Activated CD8-positive, alpha-beta memory T cell treated with anti-CD3 and anti-CD28 coated beads for 48 hours (primary cell): ENCODE measurements at regions not wholly inside any gene's neighbourhood (a gene's known extent, or its start where the extent isn't known, plus 50 kb on each side); places are given as distances from the start of the nearest gene placed in this dataset.

ENCODE experiments used
- DNase-seq, 3 experiments: peaks; one replicate each; pipeline ENCODE4 v3.0.0-alpha.2; 2020; ENCODE audit warnings: low read depth in 2 of 3, low spot score in 2 of 3

DNA sequence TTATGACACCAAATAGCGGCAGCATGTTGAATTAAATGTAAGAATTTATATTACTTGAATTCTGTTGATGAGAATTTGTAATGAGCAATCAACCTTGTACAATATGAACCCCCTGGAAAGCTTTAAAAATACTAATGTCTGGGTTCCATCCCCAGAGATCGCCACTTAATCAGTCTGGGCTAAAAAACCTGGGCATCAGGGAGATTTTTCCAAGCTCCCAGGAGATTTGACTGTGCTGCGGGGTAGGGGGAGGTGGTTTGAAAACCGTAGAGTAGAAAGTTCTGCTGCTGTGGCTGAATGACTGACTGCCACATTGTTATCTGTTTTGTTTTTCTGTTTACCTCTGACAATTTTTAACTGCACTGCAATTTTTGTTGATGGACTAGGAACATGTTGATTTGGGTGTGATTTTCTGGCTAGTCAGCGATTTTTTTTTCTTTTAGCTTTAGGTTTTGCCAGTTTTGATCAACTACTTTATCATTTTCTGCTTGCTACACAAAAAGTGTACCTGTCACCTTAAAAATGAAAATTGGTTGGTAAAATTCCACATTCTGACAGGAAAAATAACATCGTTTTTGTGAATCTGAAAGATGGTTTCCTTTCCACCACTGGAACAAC is 79.3 kb downstream of the PCTP start:
- DNase-seq = no peak

DNA sequence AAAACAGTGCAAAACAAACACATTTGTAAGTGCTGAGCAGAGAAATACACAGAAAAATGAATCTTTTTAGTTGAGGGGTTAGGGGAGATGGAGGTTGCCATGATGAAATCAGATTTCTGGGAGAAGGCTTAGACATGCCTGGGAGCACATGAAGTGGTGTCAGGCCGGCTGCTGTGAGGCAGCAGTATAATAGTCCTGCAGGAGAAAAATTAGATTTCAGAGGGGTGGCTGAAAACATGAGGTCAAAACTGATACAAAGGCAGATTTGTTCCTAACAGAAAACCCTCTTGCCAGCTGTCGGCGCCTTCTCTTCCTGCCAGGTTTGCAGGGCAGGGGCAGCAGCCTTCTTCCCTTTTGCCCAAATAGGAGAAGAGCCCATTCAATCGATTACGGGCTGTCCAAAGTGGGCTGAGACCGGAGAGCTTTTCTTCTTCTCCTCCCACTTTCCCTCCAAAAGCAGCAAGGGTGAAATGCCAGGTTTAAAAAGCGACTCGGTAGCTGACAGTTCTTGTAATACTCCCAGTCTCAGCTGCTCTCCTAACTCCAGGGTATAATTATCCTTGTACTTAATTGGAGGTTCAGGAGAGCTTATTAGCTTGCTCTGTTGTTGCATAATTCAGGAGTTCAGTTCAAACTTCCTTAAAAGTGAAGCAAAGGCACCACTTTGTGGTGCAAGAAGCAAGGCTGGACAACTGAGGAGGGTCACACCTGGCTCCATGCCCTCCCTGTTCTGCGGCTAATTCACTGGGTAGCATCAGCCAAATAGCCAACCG is 80.0 kb downstream of the PCTP start:
- DNase-seq = no peak

DNA sequence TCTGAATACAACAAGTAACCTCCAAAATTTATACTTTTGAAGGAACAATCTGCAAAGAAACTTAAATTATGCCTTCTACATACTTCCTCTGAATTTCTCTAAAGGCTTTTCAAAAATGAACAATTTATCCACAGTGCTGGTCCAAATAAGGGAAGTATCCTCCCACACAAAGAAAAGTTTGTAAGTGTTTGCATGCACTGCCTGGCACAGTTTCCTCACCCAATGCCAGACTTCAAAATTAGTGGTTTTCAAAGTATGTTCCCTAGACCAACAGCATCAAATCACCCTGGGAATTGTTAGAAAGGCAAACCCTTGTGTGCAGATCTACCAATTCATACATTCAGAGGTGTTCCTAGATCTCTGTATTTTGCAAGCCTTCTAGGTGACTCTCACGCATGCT is 82.5 kb downstream of the PCTP start:
- no peak for DNase-seq

DNA sequence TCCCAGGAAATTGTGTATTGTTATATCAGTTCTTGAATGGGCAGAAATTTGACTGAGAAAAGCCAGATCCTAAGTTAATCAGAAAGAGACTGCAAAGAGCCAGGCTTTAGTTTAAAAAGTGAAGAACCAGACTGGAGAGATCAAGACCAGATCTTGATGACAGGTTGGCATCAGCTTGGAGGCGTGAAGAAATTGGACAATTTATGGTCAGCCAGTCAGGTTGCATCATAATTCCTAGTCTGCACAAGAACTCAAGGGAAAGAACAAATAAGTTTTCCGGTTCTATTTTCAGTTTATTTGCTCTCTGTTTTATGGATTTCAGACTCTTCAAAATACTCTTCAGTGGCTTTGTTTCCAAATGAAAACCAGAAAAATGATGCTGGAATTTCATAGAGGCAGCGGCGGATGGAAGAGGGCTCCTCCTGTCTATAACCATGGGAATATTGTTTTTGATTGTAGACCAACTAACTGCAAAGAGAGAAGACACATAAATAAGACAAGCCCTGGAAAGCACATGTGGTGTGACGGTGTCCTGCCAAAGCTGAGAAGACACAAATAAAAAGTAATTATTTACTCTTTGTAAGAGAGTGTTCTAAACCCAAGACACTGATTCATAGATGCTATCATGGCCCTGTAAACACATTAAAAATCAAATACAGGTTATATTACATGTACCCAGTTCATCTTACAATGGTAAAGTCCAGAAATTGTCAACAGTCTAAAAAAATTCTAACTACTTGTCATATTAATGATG is 91.7 kb downstream of the PCTP start:
- no peak for DNase-seq

DNA sequence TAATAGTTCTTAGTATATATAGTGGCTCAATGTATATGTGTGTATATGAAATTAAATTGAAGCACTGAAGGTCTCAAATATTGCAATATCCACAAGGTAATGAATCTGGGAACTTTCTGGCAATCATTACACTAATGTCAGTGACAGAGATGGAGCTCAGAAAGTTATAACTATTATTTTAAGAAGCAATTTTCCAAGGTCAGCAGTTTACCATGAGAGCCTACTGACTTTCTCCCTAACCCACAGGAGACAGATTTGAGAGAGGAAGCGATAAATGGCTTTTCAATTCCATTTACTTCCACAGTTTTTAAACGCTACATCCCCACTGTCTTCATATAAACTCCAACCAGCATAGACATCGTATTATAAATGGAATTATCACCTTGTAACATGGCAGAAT is 92.9 kb downstream of the PCTP start:
- DNase-seq = no peak

DNA sequence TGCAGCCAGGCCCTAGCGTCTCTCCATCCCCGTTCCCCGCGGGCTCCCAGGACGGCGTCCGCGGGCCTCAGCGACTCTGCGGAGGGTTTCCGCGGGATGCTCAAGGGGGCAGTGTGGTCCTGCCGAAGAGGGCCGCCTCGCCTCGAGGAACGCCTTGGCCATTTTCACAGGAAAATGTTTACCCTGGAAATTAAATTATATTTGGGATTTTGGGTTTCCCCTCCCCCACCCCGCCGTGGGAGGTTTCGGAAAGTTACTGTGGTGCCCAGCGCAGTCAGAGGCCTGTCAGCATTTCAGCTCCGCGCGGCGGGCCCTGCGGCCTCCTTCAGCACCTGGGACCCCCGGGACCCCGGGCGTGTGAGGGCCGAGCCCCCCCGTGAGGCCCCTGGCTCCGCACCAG is 94.5 kb downstream of the PCTP start:
- peak in 2 of 3 experiments; percentile 1 to 5 for DNase-seq

DNA sequence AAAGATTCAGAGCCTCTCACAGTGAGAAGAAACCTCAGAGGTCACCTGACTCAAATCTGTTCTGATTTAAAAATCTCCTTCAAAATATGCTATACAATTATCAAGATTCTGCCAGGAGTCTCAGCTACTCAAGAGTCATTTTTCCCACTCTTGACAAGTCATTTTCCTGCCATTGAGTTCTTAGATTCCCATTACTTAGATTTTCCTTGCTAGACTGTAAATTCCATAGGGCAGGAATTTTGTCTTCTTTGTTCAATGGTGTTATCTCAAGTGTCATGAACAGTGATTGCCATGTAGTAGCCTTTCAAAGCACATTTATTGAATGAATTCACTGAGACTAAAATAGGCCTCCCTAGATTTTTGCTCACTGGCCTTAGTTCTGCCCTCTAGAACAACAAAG is 95.9 kb downstream of the PCTP start:
- no peak for DNase-seq

DNA sequence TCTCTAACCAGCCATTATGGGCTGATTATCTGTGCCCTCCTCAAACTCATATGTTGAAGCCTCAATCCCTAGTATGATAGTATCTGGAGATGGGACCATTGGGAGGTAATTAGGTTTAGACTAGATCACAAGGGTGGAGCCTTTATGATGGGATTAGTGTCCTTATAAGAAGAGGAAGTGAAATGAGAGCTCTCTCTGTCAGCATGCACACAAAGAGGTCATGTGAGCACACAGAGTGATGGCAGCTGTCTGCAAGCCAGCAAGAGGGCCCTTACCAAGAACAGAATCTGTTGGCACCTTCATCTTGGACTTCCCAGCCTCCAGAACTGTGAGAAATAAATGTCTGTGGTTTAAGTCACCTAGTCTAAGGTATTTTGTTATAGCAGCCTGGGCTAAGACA is 101.9 kb downstream of the PCTP start:
- no peak for DNase-seq

DNA sequence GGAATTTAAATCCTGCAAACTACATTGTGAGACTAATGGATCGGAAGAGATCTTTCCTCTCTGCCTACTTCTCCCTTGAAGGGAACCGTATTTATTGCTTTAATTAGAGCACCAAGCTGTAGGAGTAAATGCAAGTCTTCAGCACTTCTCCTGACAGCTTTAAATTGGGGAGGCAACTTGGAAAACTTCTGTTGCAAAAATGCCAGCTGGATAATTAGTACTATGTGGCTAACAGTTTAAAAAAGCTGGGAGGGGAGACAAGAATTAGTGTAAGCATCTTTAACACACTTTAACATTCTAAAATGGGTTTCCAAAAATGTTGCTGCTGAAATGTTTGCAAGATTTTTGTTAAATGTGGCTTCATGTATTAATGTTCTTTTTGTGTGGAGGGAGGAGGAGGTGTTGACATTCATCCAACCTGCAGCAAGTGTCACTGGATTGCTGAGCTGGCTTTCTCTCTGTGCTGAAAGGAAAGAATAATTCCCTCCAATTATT is 108.5 kb downstream of the PCTP start:
- DNase-seq = no peak

DNA sequence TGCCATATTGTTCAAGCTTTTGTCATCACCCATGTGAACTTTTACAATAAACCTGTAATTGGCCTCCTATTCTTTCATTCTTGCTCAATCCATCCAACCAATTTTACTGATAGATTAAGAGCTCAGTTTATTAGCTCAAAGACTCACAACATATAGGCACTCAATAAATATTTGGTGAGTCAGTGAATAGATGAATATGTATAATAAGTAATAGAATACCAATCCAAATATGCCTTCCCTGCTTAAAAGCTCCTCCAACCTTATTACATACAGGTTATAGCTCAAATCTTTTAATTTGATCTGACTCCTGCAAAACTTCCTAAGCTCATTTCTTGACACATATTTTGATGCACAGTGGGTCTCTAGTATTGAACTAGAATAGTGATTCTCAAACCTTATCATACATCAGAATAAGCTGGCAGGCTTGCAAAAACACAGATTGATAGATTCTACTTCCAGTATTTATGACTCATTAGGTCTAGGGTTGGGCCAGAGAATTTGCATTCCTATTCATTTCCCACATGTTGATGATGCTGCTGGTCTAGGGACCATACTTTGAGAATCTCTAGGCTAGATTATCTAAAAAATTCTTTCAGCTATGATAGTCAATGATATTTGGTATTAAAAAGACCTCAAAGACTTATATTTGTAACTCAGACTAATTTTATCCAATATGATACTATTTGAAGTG is 114.4 kb downstream of the PCTP start:
- no peak for DNase-seq

DNA sequence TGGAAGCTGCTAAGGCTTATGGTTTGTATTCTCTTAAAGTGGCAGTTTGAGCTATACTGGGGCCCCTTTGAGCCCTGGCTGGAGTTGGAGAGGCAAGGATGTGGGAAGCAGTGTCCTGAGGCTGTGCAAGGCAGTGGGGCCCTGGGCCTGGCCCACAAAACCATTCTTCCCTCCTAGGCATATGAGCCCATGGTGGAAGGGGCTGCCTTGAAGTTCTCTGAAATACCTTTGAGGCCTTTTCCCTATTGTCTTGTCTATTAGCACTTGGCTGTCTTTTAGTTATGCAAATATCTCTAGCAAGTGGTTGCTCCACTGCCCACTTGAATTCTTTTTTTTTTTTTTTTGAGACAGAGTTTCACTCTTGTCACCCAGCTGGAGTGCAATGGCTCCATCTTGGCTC is 119.2 kb downstream of the PCTP start:
- no peak for DNase-seq

DNA sequence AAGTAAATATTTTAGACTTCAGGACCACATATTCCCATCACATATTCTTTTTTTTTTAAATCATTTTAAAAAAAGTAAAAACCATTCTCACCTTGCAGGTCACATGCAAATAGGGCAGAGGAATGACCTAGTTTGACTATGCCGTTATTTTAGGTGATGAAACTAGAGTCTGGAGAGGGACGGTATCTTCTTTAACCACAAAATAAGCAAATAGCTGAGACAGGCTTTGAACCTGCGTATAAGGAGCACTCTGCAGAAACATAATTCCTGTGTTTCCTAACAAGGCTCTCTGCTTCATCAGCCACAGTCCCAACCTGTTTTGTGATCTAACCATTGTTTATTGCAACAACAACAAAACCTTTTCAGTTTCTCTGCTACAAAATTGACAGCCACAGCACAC is 121.5 kb downstream of the PCTP start:
- DNase-seq = no peak

DNA sequence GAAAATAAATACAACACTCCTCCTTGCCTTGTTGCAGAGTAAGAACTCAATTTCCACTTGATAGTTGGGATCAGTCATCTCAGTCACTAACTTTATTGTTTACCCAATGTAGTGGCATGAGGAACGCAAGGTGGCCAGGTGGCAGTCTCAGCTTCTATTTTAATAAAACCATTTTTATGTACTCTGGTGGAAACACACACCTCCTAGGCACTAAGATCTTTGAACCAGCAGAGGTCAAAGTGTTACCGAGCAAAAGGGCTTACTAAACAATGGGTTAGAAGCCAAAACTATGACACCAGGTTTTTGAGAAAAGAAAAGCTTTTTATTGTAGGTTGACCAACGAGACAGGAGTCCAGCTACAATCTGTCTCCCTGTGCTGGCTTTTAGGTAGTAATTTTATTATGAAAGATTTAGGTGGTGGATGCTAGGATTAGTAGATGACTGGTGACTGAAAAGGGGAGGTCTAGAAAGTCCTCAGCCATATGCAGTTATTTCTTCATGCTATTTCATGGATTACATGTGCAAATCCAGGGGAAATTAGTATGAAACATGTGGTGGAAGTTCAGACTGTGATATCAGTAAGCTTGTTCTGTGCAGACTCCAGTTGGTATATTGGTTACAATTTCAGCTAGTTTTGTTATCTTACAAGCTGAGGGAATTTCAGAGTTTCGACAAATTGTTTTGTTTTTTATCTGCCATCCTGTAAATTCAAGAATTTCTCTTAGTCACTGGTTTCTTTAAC is 122.3 kb downstream of the PCTP start:
- no peak for DNase-seq

DNA sequence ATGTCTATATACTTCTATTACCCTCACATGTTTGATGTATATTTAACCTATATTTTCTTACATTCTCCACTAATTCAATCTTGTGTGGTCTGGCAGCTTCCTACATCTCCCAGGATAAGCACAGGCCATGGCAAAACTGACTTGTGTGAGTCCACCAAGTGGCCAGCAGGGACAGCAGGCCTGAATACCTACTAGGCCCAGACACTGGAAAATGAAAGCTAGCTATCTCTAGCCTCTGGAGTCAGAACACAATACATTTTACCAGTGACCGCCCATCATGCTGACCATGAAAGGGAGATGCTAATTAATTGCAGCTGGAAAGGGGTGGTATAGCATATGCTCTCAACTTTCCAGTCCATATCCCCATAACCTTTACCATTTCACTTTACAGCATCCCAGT is 132.3 kb downstream of the PCTP start:
- DNase-seq = no peak

DNA sequence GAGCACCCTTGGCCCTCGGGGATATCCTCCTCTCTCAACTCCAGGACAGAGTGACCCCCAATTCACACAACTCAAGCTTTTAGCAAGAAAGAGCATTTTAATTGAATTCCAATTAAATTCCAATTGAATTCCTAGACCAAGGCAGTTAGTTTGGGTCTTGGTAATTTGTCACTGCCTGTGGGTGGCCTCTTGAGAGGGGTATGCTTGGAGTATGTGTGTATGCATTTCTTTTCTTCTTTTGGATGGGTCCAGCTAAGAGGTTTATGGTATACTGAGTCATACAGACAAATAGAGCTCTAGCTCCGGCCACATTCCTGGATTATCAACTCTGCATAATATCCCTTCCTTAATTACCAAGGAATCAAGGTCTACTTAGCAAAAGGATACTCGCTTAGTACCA is 136.7 kb downstream of the PCTP start:
- no peak for DNase-seq

DNA sequence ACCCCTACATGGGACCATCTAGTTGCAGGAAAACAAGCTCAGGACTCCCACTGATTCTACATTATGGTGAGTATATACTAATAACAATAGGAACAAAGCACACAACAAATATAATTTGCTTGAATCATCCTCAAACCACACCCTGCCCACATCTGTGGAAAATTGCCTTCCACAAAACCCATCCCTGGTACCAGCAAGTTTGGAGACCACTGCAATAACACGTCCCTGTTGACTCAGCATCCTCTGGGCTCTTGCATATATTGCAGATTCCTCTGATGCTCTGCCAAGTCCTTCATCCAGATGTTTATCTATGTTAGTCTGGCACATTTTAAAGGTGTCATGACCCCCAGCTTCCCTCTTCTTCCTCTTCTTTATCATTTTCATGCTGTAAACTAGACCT is 138.4 kb downstream of the PCTP start:
- no peak for DNase-seq

DNA sequence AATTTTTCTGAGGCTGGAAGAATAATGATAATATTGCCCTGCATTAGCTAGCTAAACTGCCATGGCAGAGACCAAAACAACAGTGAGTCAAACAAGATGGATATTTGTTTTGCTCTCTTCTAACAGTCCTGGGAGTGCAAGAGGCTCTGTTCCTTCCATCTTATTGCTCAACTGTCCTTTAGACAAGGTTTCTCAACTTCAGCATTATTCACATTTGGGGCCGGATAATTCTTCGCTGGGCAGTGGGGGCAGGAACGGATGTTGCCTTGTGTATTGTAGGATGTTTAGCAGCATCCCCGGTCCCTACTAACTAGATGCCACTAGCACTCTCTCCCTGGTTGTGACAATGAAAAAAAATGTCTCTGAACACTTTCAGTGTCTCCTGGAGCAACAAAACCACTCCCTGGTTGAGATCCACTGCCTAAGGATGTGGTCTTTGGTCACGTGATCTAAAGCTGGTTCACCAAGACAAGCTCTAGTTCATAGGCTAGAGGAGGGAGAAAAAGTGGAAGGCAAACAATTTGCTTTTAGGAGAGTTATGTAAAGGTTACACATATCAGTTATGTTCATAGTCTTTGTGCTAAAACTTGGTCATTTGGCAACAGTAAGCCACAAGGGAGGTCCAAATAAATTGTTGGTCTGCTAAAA is 144.4 kb downstream of the PCTP start:
- no peak for DNase-seq

DNA sequence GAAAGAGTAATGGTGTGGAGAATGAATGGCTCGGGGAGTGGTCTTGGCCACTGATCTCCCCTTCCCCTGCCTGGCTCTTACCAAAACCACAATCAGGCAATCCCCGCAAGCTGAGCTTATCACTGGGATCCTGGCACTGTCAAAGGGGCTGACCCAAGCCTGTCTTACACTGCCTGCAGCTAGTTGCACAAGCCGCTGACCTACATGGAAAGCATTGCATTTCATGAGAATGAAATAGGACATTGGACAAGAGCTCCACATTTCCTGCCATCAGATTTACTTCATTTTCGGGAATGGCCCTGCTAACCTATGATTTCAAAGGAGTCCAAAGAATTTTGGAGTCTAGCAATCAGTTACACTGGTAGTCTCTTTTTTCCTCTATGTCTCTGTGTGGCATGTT is 146.4 kb downstream of the PCTP start:
- no peak for DNase-seq

DNA sequence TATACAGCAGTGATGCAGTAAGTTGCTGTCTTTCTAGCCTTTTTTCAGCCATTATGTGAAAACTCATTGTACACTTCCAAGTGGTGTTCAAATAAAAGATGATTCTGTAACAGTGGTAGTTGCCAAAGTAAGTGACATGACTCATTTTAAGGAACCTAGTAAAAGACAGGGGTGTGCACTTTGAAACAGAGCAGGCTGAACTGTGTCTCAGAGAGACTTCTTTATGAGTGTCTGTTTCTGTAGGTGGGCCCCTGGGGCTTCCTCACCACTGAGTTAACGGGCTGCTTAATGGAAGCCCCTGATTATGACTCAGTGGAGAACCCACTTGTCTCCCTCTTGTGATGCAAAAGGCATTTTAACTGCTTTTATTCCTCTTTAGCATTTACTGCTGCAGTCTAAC is 147.3 kb downstream of the PCTP start:
- no peak for DNase-seq

DNA sequence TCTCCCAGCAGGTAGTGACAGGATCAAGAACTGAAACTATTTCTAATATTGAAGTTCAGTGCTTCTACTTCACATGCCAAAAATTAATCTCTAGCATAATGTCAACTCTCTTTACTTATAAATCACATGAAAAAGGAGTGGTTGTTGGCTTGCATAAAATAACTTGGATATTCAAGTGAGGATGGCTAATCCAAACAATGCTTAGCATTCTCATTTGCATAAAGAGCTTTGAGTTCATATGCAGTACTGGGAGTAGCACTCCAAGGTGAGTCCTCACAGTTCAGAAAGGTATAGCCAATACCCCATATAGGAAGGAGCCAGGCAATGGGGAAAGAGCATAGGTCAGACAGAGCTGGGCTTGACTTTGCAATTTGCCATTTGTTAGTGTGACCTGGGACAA is 149.3 kb downstream of the PCTP start:
- DNase-seq = no peak
